NCI-H2171 treated with DMSO at 0.1 percent for 48 hours (cell line): ENCODE measurements at regions not wholly inside any gene's neighbourhood (a gene's known extent, or its start where the extent isn't known, plus 50 kb on each side); places are given as distances from the start of the nearest gene placed in this dataset.
"Not testable (repeated sequence)": the region's sequence is repeated elsewhere in the genome, so short reads cannot be mapped to it uniquely, and the experiment has no call there.

Experiments used
- DNase-seq: peaks from one replicate; lab custom pipeline; 2025; lab: John Stamatoyannopoulos, UW

GRCh38 chr2:87610974-87611373 lies 136.9 kb upstream of the PLGLB2 start:
- DNase-seq: not testable (repeated sequence)

DNA sequence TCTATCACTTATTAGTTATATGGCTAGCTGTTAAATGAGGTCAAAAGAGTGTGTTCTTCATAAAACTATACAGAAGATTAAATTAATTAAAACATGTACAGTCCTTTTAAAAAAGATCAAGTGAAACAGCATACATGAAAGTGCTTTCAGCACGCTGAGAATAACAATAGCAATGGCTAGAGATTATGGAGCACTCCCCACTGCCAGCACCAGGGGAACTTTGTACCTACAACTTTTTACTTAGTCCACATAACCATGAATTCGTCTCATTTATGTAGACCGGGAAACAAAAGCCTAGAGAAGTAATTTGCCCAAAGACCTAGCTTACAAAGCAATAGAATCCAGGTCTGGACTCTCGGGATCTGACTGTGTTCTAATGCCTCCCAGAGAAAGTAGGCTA lies 136.5 kb upstream of the PLGLB2 start:
- DNase-seq: not testable (repeated sequence)

- DNase-seq: not testable (repeated sequence)
Observed at GRCh38 chr2:87611956-87612355, 135.9 kb upstream of the PLGLB2 start.

GRCh38 chr2:87614829-87615434 lies 133.0 kb upstream of the PLGLB2 start:
- not testable (repeated sequence) for DNase-seq

DNA sequence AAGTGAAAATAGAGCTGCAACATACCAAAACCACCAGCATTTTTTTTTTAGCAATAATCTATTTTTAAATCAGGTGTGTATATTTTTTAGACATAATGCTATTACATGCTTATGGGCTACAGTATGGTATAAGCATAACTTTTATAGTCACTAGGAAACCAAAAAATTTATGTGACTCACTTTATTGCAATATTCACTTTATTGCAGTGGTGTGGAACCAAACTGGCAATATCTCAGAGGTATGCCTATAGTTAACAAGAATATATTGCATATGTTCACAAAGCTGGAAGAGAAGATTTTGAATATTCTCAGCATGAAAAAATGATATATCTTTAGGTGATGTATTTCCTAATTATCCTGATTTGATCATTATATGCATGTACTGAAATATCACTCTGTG lies 128.8 kb upstream of the PLGLB2 start:
- not testable (repeated sequence) for DNase-seq

GRCh38 chr2:87621139-87621538 lies 126.7 kb upstream of the PLGLB2 start:
- DNase-seq: not testable (repeated sequence)

DNA sequence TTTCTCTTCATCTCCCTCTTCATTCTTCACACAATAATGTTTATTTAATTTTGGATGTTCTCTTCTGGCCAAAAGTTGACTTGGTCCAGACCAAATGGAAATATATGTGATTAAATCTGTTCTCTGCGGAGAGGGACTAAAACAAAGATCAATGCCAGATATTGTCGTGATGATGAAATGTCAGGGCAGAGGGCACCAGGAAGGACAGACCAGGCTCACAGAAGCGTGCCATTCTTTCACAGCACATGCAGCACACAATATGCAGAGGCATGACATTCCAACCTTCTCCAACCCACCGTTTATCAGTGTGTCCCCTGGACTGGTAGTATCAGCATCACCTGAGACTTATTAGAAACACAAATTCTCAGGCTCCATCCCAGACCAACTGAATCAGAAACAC lies 125.2 kb upstream of the PLGLB2 start:
- not testable (repeated sequence) for DNase-seq

GRCh38 chr2:87629491-87630458 lies 118.1 kb upstream of the PLGLB2 start:
- not testable (repeated sequence) for DNase-seq

DNA sequence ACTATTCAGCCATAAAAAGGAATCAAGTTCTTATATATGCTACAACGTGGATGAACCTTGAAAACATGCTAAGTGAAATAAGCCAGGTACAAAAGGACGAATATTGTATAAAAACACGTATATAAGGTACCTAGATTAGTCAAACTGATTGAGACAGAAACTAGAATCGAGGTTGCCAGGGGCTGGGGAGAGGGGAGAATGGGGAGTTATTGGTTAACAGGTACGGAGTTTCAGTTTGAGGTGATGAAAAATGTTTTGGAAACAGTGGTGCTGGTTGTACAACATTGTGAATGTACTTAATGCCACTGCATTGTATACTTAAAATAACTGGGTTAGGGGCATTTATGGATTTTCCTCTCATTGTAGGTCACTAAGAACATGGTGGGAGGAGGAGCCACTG lies 117.0 kb upstream of the PLGLB2 start:
- not testable (repeated sequence) for DNase-seq

DNA sequence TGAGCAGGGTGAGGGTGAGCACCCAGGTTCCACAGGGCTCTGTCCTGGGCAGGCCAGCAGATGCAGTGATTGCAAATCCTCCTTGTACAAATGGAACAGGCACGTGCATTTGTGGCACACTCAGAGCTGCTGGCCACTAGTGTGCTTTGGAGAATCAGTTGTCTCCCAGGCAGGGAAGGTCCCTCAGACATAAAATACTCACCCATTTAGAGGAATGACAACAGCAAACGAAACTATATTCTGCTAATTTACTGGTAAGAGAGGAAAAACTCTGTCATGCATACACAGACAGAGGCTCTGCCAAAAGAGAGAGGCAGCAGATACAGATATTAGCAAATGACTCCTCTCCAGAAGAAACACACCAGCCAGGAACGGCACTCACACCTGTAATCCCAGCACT lies 116.5 kb upstream of the PLGLB2 start:
- DNase-seq: not testable (repeated sequence)

DNA sequence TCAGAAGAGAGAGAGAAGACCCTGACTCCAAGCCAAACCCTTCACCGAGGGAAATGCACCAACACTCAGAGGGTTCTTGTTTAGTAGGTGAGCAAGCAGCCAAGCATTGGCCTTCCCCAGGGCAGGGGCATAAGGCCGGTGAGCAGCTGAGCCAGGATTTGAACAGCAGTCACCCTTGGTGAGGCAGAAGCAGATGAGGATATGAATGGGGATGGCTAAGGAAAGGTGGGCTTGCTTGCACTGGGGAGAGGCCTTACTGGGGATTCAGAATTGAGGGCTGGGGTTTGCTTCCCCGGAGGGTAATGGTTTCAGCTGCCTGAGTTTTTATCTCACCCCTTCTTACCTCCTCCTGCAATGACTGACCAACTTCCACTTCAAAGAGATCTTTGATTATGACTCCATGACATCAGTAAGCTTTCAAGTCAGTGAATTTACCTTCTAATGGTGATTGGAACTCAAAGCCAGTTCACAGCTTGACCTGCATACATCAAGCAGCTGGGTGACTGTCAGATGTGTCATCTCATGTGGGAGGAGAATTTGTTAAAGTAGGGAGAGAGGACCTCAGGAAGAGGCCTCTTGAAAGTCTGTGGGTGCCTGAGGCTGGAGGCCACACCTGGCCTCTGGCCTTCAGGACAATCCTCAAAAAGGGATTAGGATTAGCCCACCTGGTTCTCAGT lies 114.5 kb upstream of the PLGLB2 start:
- not testable (repeated sequence) for DNase-seq

- not testable (repeated sequence) for DNase-seq
Observed at GRCh38 chr2:87634106-87634505, 113.8 kb upstream of the PLGLB2 start.

DNA sequence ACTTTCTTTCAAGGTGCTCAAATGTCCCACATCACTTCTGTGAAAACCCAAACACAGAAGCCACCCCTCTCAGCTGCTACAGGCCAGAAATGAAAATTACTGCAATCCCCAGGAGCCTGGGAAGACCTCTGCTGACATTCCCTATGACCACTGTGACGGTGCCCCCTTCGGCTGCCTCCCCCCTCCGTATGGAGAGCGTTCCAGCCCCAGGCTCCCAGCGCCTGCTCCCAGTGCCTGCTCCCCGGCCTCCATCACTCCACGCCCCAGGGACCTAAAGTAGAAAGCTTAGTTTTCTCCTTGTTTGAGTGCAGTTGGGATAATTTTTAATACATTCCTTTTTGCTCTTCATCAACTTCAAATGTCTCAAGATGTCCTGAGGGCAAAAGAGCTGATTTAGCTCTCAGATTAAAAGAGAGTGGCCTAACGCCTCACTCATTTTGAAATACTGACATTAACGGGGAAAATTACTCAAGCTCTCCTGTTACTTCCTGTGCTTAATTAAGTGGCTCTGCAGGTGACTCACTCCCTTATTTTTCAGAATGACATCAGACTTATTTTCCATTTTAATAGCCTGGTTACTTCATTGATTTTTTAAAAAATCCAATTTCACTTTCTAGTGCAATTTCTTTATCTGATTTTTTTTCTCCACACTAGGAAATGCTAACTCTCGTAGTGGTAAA lies 112.8 kb upstream of the PLGLB2 start:
- DNase-seq: not testable (repeated sequence)

- not testable (repeated sequence) for DNase-seq
Observed at GRCh38 chr2:87636246-87636645, 111.6 kb upstream of the PLGLB2 start.

GRCh38 chr2:87636735-87637134 lies 111.2 kb upstream of the PLGLB2 start:
- DNase-seq: not testable (repeated sequence)

GRCh38 chr2:87637249-87637990 lies 110.5 kb upstream of the PLGLB2 start:
- DNase-seq: not testable (repeated sequence)

- not testable (repeated sequence) for DNase-seq
Observed at GRCh38 chr2:87638114-87638807, 109.6 kb upstream of the PLGLB2 start.

- not testable (repeated sequence) for DNase-seq
Observed at GRCh38 chr2:87638872-87639271, 109.0 kb upstream of the PLGLB2 start.

GRCh38 chr2:87639801-87640440 lies 108.0 kb upstream of the PLGLB2 start:
- DNase-seq: not testable (repeated sequence)
